ENCODE measurements at regions not wholly inside any gene's neighbourhood (a gene's known extent, or its start where the extent isn't known, plus 50 kb on each side); places are given as distances from the start of the nearest gene placed in this dataset.

GRCh38 chr10:77715088-77715487, 77.5 kb upstream of the KCNMA1 start:
- TF ChIP-seq CTCF (conservative IDR thresholded peaks at IDR 0.05) (peak; percentile 65), EZH2 (IDR thresholded peaks at IDR 0.05; ENCODE audit: low read depth) (no peak)

Data from PC-9 (cell line).